DMS153 treated with DMSO at 0.1 percent for 48 hours (cell line): ENCODE measurements at regions not wholly inside any gene's neighbourhood (a gene's known extent, or its start where the extent isn't known, plus 50 kb on each side); places are given as distances from the start of the nearest gene placed in this dataset.

Source experiments
- DNase-seq: peaks from one replicate; lab custom pipeline; 2025; ENCODE audit not compliant: unreplicated experiment; lab: John Stamatoyannopoulos, UW

DNA sequence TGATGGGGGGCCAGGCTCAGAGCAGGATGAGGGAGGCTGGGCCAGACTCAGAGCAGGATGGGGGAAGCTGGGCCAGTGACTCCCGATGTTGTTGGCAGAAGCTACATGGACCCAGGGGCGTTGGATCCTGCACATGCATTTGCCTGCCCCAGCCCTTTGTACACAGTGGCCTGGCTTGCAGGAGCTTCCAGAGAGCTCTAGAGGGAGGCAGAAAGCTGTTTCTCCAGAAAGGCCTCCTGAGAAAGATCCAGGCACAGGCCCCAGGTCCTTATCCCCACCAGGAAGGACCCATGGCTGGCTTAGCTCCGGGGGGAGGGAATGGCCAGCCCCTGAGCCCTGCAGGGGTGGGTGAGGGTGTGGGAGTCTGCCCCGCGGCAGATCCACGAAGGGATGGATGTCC, 106.6 kb upstream of the ACTRT2 start:
- DNase-seq, result no peak

GRCh38 chr1:2916153-2916552, 105.1 kb upstream of the ACTRT2 start:
- no peak for DNase-seq

DNA sequence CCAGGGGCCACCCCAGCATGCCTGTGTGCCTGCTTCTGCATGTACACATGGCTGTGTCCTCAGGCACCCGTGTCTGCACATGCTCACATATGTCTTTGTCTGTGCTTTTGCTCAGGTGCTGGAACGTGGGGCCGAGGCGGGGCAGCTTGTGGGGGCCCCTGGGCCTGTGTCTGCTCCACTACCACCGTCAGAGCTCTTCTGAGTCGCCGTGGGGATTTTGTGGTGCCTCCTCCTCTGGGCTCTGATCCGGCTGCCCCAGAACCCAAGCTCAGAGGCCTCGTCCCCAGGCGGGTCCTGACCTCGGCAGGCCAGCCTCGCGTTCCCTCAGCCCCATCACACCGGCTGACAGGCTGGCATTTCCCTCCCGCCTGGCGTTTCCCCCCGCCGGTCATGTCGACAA, 104.6 kb upstream of the ACTRT2 start:
- DNase-seq, result no peak

- DNase-seq, result no peak
These were observed 104.0 kb upstream of the ACTRT2 start for GRCh38 chr1:2917284-2917683.

GRCh38 chr1:2918441-2918840, 102.8 kb upstream of the ACTRT2 start:
- DNase-seq, result no peak

DNA sequence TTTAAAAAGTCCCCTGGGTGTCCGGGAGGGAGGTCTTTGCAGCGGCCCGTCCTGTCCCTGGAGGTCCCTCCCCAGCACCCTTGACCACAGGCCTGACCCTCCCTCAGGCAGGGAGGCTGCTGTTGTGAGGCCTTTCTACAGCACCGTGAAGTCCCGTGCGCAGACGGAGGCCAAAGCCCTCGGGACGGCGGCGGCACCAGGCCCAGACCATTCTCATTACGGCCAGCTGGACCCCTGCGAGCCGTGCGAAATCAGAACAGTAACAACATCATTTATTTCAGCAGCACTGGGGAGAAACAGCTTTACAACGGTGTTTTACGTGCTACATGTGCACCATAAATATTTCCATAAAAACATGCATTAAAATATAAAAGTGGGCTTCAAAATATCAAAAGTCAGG, 101.4 kb upstream of the ACTRT2 start:
- DNase-seq, result no peak

GRCh38 chr1:2920421-2921015, 100.7 kb upstream of the ACTRT2 start:
- DNase-seq, result no peak

- no peak for DNase-seq
These were observed 99.1 kb upstream of the ACTRT2 start for GRCh38 chr1:2921970-2922686.

GRCh38 chr1:2923351-2923750, 97.9 kb upstream of the ACTRT2 start:
- no peak for DNase-seq

GRCh38 chr1:2925291-2925690, 96.0 kb upstream of the ACTRT2 start:
- no peak for DNase-seq

DNA sequence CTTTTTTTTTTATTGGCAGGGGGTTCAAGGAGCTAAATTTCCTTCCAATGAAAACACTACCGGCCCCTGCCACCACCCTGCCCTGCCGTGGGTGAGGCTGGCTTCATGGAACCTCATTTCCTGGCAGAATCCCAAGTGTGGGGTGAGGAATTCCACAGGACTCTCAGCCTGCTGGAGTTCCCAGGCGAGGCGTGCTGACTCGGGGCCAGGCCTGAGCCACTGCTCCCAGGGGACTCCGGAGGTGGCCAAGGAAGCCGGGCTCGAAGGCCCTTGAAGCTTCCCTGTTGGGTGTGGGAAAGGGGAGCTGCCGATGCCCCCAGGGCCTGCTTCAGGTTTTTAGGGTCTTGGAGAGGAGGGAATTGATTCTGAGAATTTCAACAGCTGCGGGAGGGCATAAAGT, 95.3 kb upstream of the ACTRT2 start:
- no peak for DNase-seq

GRCh38 chr1:2926447-2927055, 94.7 kb upstream of the ACTRT2 start:
- no peak for DNase-seq

- DNase-seq, result no peak
These were observed 93.6 kb upstream of the ACTRT2 start for GRCh38 chr1:2927393-2928360.

GRCh38 chr1:2928366-2929325, 92.6 kb upstream of the ACTRT2 start:
- no peak for DNase-seq

DNA sequence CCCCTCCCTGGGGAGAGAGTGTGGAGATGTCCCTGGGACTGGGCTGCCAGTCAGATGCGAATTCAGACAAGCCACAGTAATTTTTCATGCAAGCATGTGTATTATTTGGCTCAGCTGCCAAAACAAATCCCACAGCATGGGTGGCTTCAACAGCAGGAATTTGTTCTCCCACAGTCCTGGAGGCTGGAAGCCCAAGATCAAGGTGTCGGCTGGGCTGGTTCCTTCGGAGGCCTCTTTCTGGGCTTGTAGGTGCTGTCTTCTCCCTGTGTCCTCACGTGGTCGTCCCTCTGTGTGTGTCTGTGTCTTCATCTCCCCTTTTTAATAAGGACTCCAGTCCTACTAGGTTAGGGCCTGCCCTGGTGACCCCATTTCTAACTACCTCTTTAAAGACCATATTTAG, 91.9 kb upstream of the ACTRT2 start:
- no peak for DNase-seq

DNA sequence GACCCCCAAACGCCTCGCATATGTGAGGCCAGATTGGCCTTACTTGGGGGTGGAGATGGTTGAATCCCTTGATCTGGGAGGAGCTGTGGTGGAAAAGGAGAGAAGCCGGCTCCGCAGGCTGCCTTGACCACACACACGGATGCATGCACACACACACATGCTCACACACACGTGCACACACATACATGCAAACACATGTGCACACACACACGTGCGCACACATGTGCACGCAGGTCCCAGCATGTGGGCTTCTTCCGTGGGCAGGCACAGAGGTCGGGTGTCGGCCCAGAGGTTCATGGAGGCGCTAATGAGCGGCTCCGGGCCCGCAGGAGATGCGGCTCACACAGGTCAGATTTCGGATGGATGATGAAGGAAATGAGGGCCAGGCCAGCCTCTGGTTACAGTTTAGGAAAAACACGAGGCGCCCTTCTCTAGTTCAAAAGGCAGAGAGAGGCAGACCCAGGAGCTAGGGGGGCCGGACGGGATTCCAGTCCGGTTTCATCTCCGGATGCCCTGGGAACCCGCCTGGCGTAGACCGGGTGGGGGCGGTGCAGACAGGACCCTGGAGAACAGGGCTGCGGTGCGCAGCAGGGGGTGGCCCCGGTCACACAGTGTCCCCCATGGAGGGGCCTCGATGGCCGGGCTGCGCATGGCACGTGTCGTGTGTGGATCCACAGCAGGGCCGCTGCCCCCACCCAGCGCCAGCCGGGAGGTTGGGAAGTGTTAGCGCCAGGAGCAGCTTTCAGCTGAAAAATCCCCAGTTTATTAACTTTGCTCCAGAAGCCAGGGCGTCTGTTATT, 91.1 kb upstream of the ACTRT2 start:
- DNase-seq, result no peak

GRCh38 chr1:2930913-2931723, 90.1 kb upstream of the ACTRT2 start:
- DNase-seq, result no peak

GRCh38 chr1:2931724-2932401, 89.4 kb upstream of the ACTRT2 start:
- no peak for DNase-seq
